ENCODE measurements at regions not wholly inside any gene's neighbourhood (a gene's known extent, or its start where the extent isn't known, plus 50 kb on each side); places are given as distances from the start of the nearest gene placed in this dataset.
"Not testable (repeated sequence)": the region's sequence is repeated elsewhere in the genome, so short reads cannot be mapped to it uniquely, and the experiment has no call there.

GRCh38 chrX:51163730-51164129 is 168.9 kb upstream of the NUDT10 start:
- TF ChIP-seq, protein P1, sequence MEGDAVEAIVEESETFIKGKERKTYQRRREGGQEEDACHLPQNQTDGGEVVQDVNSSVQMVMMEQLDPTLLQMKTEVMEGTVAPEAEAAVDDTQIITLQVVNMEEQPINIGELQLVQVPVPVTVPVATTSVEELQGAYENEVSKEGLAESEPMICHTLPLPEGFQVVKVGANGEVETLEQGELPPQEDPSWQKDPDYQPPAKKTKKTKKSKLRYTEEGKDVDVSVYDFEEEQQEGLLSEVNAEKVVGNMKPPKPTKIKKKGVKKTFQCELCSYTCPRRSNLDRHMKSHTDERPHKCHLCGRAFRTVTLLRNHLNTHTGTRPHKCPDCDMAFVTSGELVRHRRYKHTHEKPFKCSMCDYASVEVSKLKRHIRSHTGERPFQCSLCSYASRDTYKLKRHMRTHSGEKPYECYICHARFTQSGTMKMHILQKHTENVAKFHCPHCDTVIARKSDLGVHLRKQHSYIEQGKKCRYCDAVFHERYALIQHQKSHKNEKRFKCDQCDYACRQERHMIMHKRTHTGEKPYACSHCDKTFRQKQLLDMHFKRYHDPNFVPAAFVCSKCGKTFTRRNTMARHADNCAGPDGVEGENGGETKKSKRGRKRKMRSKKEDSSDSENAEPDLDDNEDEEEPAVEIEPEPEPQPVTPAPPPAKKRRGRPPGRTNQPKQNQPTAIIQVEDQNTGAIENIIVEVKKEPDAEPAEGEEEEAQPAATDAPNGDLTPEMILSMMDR (IDR thresholded peaks at IDR 0.05), result no peak
- TF ChIP-seq POLR2A (IDR thresholded peaks at IDR 0.05), result no peak
- Histone ChIP-seq H3K4me1 (no peaks in the 10 kb centered on the region), H3K36me3 (replicated peaks in 1 of 2; ENCODE audit: insufficient read depth in 1 of 2, low read depth in 2 of 2) (no peaks in the 10 kb centered on the region), H3K27me3 (no peaks in the 10 kb centered on the region), H3K9me3 (no peaks in the 10 kb centered on the region), H3K27ac (no peak overlapping the region), H3K4me3 (no peak overlapping the region)
- ATAC-seq (no peak), DNase-seq (no peak)
- WGBS, 2 donors, result 74 to 81% methylated on average over 6 of the region's 6 CpGs
- intact Hi-C loops (cut with DNase I), result no loop called here

DNA sequence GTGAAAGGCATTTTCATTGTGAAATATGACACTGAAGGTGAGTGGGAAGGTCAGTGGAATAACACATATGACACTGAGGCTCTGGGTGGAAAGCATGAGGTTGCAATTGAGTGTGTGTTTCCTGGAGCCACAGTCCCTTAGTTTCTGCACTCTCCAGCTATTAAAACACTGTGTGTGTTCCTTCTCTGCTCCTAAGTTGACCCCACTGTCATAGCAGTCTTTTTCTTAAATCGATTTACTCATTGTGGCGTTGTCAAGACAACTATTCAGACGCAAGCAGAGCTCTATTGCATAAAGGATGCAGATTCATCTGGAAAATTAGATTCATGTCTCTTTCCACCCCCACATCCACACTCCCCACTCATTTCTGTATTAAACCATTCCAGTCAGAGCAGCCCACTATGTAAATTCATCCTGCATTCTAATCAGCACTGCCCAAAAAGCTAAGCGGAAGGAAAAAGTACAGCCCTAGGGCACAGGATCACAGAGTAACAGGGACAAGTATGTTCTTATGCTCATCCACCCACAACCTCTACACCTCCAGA is 154.2 kb upstream of the NUDT10 start:
- H3K9me3 ChIP-seq; DNase-seq; ATAC-seq; H3K36me3 ChIP-seq (replicated peaks in 1 of 2; ENCODE audit: insufficient read depth in 1 of 2, low read depth in 2 of 2); H3K4me3 ChIP-seq; H3K4me1 ChIP-seq; H3K27me3 ChIP-seq; intact Hi-C loops (cut with DNase I); H3K27ac ChIP-seq: not testable (repeated sequence)
- WGBS, 2 donors, result 66 to 68% methylated on average over 3 to 4 of the region's 4 CpGs

DNA sequence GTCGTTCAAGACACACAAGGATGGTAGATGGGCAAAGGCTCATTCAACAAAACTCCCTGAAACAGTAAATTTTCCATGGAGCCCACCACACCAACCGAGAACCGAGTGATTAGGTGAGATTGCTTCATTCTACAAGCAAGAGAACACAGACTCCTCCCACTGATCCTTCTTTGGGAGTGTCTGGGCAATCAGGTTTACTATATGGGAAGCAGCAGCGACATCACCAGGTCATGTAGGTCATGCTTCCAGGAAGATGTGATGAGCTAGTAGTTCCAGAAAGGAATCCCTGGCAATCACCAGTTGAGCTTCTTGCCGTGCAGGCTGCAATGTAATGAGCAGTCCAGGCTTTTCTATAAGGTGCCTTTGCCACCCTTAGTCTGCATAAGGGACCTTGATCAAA is 152.8 kb upstream of the NUDT10 start:
- DNase-seq; intact Hi-C loops (cut with DNase I): not testable (repeated sequence)

DNA sequence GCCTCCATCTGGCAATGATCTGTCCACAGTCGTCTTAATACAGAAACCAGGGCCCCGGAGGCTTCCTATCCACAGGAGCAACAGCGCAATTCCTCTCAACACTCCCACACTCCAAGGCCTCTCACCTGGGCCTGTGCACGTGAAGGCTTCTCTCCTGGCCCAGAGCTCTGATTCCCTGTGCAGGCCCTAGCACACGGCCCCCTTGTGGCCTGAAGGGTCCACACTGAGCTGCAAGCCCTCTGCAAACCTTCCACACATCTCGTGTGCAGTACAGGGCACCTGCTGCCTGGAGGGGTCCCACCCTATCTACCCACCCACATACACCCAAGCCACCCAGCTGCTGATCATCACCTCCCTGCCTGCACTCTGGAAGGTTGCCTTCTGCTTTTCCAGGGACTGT is 150.1 kb upstream of the NUDT10 start:
- Histone ChIP-seq H3K27me3 (no peaks in the 10 kb centered on the region), H3K27ac (no peak overlapping the region), H3K9me3 (no peaks in the 10 kb centered on the region), H3K4me3 (no peak overlapping the region), H3K36me3 (replicated peaks in 1 of 2; ENCODE audit: insufficient read depth in 1 of 2, low read depth in 2 of 2) (no peaks in the 10 kb centered on the region), H3K4me1 (no peaks in the 10 kb centered on the region)
- ATAC-seq (no peak), DNase-seq (no peak)
- no peak for TF ChIP-seq POLR2A (IDR thresholded peaks at IDR 0.05)
- TF ChIP-seq, protein P1 (IDR thresholded peaks at IDR 0.05), result no peak
- intact Hi-C loops (cut with DNase I), result no loop called here
- WGBS, 2 donors, result 33 to 53% methylated on average over 1 to 5 of the region's 6 CpGs

More for the DNA sequence above, 152.8 kb upstream of the NUDT10 start:
- H3K36me3 ChIP-seq (replicated peaks in 1 of 2; ENCODE audit: insufficient read depth in 1 of 2, low read depth in 2 of 2); H3K27me3 ChIP-seq; H3K27ac ChIP-seq; H3K4me1 ChIP-seq; H3K4me3 ChIP-seq; H3K9me3 ChIP-seq; ATAC-seq: not testable (repeated sequence)
- WGBS, 2 donors, result 40 to 58% methylated on average over 1 to 4 of the region's 5 CpGs

DNA sequence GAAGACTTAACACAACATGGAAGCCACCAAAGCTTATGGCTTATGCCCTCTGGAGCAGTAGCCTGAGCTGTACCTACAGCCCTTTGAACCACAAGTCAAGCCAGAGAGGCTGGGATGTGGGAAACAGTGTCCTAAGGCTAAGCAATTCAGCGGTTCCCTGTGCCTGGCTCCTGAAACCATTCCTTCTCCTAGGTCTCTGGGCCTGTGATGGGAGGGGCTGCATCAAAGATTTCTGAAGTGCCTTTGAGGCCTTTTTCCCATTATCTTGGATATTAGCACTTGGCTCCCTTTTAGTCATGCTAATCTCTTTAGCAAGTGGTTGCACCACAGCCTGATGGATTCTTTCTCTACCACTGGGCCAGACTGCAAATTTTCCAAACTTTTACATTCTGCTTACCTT is 140.5 kb upstream of the NUDT10 start:
- no peak for ATAC-seq
- no peak overlapping the region for H3K27ac ChIP-seq
- WGBS, 2 donors, result 100% methylated on average over 1 of the region's 1 CpG; no CpG with 5 or more reads in 1 of the 2 donors

DNA sequence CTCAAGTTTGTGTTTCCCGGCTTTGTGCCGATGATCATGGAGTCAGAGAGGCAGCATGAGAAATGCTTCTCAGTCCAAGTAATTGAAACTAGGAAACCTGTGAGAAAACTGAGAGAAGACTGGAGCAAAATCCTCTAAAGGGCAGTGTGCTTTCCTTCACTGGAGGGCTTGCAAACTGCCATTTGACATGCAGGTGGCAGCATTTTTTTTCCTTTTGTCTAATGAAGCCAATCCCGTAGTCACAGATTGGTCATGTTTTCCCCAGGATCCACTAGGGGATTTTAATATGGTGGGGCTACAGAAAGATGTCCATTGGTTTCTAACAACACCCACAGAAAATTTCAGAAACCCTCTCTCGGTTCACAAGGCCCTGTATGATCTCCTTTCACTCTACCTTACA is 117.4 kb upstream of the NUDT10 start:
- H3K9me3 ChIP-seq, result no peaks in the 10 kb centered on the region
- 49 to 53% methylated on average over 4 of the region's 4 CpGs for WGBS, 2 donors
- no peak for ATAC-seq
- no peak for TF ChIP-seq POLR2A (IDR thresholded peaks at IDR 0.05)
- TF ChIP-seq, protein P1 (IDR thresholded peaks at IDR 0.05), result no peak
- H3K4me1 ChIP-seq, result no peaks in the 10 kb centered on the region
- intact Hi-C loops (cut with DNase I), result no loop called here
- H3K36me3 ChIP-seq (replicated peaks in 1 of 2; ENCODE audit: insufficient read depth in 1 of 2, low read depth in 2 of 2), result no peaks in the 10 kb centered on the region
- no peaks in the 10 kb centered on the region for H3K27me3 ChIP-seq
- DNase-seq, result no peak
- no peak overlapping the region for H3K27ac ChIP-seq
- H3K4me3 ChIP-seq, result no peak overlapping the region

More for the DNA sequence above, 140.5 kb upstream of the NUDT10 start:
- no peak for TF ChIP-seq POLR2A (IDR thresholded peaks at IDR 0.05)
- TF ChIP-seq, protein P1 (IDR thresholded peaks at IDR 0.05), result no peak
- H3K4me3 ChIP-seq, result no peak overlapping the region
- H3K4me1 ChIP-seq, result no peaks in the 10 kb centered on the region
- no peaks in the 10 kb centered on the region for H3K27me3 ChIP-seq
- no peak for DNase-seq
- H3K9me3 ChIP-seq, result no peaks in the 10 kb centered on the region
- intact Hi-C loops (cut with DNase I), result no loop called here
- H3K36me3 ChIP-seq (replicated peaks in 1 of 2; ENCODE audit: insufficient read depth in 1 of 2, low read depth in 2 of 2), result no peaks in the 10 kb centered on the region

All from body of pancreas (tissue), 4 donors.